Epithelial cell of prostate (primary cell): ENCODE measurements at regions not wholly inside any gene's neighbourhood (a gene's known extent, or its start where the extent isn't known, plus 50 kb on each side); places are given as distances from the start of the nearest gene placed in this dataset.

Experiments
- DNase-seq: peaks from one replicate; pipeline ENCODE4 v3.0.0-alpha.2; 2011; ENCODE audit warnings: low read depth, low spot score
- H3K27ac ChIP-seq: fragments of 450-650 bp; 2 replicates; pipeline ENCODE4 v1.5.1; 2017; ENCODE audit warnings: mild to moderate bottlenecking

DNA sequence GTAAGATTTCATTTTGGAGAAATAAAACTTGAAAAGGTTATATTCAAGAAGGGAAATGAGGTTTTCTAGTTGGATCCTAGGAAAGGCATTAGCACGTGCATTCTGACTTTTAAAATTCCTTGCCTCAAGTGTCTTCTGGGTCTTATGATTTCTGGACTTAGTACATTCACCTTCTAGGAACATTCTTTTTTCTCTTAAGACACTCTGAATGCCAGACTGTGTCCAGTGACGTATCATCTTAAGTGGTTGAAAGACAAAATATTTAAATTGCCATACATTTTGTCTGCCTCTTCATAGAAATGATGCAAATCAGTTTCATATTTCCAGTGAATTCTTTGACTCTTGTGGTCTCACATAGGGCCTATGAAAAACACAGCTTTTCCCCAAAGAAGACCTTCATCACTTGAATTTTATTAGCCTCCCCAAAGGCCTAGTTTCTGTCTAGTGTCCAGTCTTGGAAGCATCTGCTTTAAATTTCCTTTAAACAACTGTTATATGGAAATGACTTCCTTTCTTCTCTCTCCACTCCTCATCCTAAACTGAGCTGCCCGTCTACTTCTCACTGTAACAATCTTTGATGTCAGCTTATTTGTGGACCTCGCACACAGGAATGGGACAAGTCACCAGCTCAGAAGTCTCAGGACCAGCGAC is 187.2 kb downstream of the HLX start:
- DNase-seq = no peak
- H3K27ac ChIP-seq = no peak overlapping the region

DNA sequence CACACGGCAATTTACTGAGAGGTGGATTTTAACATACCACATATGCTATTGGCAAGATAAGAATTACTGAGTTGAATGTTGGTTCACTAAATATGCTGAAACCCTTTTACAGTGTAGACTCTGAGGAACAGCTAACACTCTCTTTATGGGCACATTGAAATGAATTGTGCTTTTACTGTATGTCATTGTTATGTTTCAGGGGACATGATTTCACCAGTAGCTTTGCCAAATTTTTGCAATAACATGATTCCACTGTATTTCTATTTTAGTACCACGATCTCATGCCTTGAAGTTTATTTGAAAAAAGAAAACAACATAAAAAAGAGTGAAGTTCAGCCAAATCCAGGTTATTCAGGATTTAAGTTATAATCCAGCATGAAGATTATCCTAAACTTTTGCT is 188.5 kb downstream of the HLX start:
- H3K27ac ChIP-seq = no peak overlapping the region
- no peak for DNase-seq

GRCh38 chr1:221069178-221069903 is 190.1 kb downstream of the HLX start:
- DNase-seq = no peak
- H3K27ac ChIP-seq = no peak overlapping the region

DNA sequence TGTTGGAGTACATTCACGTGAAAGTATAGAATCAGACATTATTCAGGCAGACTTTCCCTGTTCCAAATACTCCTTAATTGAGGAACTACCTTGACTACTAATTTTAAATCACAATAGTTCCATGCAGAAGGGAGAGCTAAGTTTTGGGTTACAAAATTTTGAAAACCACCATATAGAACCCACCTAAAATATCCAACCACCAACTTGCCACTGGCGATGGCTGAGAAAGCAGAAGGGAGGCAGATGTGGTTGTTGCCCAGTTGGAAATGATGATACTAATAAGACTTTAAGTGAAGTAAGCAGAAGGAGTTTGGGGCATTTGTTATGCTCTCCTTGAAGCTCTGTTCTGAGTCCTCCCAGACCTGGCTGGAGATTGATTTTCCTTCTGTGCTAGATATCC is 190.7 kb downstream of the HLX start:
- no peak overlapping the region for H3K27ac ChIP-seq
- no peak for DNase-seq

- DNase-seq = no peak
- H3K27ac ChIP-seq = no peak overlapping the region
Observed at GRCh38 chr1:221071777-221072176, 192.5 kb downstream of the HLX start.

DNA sequence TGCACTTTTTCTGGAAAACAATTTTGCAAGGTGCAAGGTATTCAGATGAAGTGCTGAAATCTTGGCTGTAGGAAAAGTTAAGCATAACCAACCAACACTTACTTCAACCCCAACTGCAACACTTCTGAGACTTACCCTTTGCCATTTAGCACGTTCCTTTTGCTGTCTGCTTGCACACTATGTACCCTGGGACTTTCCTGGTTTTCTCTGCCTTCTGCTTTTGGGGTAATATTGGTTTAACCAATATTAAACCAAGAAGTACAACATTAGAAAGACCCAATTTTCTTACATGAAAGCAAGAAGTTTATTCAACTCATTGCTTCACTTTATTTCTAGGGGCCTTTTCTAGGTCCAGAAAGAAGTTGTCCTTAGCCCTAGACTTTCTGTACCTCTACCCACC is 193.0 kb downstream of the HLX start:
- DNase-seq = no peak
- no peak overlapping the region for H3K27ac ChIP-seq

GRCh38 chr1:221074332-221074731 is 195.1 kb downstream of the HLX start:
- DNase-seq = no peak
- no peak overlapping the region for H3K27ac ChIP-seq

- no peak overlapping the region for H3K27ac ChIP-seq
- no peak for DNase-seq
Observed at GRCh38 chr1:221075911-221076310, 196.7 kb downstream of the HLX start.

GRCh38 chr1:221076391-221076811 is 197.2 kb downstream of the HLX start:
- H3K27ac ChIP-seq = no peak overlapping the region
- no peak for DNase-seq

- H3K27ac ChIP-seq = no peak overlapping the region
- no peak for DNase-seq
Observed at GRCh38 chr1:221078260-221078965, 199.2 kb downstream of the HLX start.

GRCh38 chr1:221083902-221084301 is 204.7 kb downstream of the HLX start:
- no peak overlapping the region for H3K27ac ChIP-seq
- no peak for DNase-seq

- DNase-seq = no peak
Observed at GRCh38 chr1:221084681-221085080, 205.4 kb downstream of the HLX start.

GRCh38 chr1:221085701-221086375 is 206.6 kb downstream of the HLX start:
- DNase-seq = no peak
- H3K27ac ChIP-seq = no peak overlapping the region

More at GRCh38 chr1:221084681-221085080, 205.4 kb downstream of the HLX start:
- H3K27ac ChIP-seq = no peak overlapping the region

GRCh38 chr1:221087919-221088318 is 208.7 kb downstream of the HLX start:
- H3K27ac ChIP-seq = no peak overlapping the region
- no peak for DNase-seq

DNA sequence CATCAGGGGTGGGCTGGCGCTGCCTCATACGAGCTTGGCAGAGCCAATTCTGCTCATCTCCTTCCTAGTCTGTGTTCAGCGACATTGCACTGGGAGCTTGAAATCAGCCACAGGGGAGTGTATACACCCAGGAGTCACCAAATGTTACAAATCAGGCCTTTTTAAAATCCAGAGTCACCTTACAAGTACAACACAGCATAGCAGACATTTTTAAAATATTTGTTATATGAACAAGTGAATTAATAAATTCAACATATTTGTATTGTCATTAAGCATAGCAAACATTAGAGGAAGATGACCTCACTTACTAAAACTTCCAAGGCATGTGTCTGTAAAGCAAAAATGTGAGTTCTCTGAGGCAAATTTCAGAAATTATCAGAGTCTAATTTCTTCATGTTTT is 210.0 kb downstream of the HLX start:
- H3K27ac ChIP-seq = no peak overlapping the region
- no peak for DNase-seq

DNA sequence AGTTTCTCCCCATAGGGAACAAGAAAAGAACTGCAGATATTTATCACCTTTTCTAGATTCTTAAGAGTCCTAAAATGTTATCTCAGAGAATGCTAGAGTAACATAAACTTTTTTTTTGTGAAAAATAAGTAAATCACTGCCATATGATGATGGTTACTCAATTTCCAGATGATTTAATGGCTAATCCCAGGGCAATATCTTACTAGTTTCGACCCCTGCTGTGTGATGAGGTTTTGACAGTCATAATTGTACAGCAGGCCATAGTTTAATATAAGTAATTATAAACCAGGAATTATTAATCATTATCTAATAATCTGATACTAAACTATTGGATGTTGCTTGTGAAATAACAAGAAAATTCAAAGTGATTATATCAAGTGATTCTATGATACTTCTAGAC is 210.6 kb downstream of the HLX start:
- DNase-seq = no peak
- H3K27ac ChIP-seq = no peak overlapping the region

GRCh38 chr1:221093903-221094791 is 214.9 kb downstream of the HLX start:
- DNase-seq = no peak
- H3K27ac ChIP-seq = no peak overlapping the region

GRCh38 chr1:221097479-221098281 is 218.4 kb downstream of the HLX start:
- H3K27ac ChIP-seq = no peak overlapping the region
- DNase-seq = no peak
